SK-N-SH treated with all-trans-retinoic acid at 6 μM for 48 hours (cell line): ENCODE measurements at regions not wholly inside any gene's neighbourhood (a gene's known extent, or its start where the extent isn't known, plus 50 kb on each side); places are given as distances from the start of the nearest gene placed in this dataset.

Source experiments
- ATAC-seq: fragments of 200-7000 bp; cut with Tn5 transposase; 3 replicates; pipeline ENCODE4 v1.9.1; 2020; ENCODE audit warnings: mild to moderate bottlenecking, moderate library complexity
- BACH2 ChIP-seq: fragments of 250-450 bp; sonication (Bioruptor Pico); IDR thresholded peaks from 2 replicates; pipeline ENCODE4 v1.9.0; 2021; ENCODE audit warnings: mild to moderate bottlenecking, borderline replicate concordance
- CSDC2 ChIP-seq: fragments of 250-450 bp; sonication (Bioruptor Pico); IDR thresholded peaks from 2 replicates; pipeline ENCODE4 v1.5.0; 2020; ENCODE audit warnings: mild to moderate bottlenecking, moderate library complexity
- ESRRG ChIP-seq: fragments of 250-450 bp; sonication (Bioruptor Pico); IDR thresholded peaks from 2 replicates; pipeline ENCODE4 v1.6.1; 2021; ENCODE audit warnings: mild to moderate bottlenecking
- GLIS3 ChIP-seq: fragments of 250-450 bp; sonication (Bioruptor Pico); IDR thresholded peaks from 2 replicates; pipeline ENCODE4 v1.5.0; 2020; ENCODE audit warnings: mild to moderate bottlenecking, moderate library complexity
- ISL1 ChIP-seq: fragments of 250-450 bp; sonication (Bioruptor Pico); IDR thresholded peaks from 2 replicates; pipeline ENCODE4 v2.1.2; 2022; ENCODE audit warnings: mild to moderate bottlenecking, moderate library complexity
- OSR1 ChIP-seq: fragments of 250-450 bp; sonication (Bioruptor Pico); IDR thresholded peaks from 2 replicates; pipeline ENCODE4 v1.8.0; 2022; ENCODE audit warnings: moderate library complexity, mild to moderate bottlenecking, inconsistent platforms
- PPARA ChIP-seq: fragments of 250-450 bp; sonication (Bioruptor Pico); IDR thresholded peaks from 2 replicates; pipeline ENCODE4 v1.5.0; 2020; ENCODE audit warnings: mild to moderate bottlenecking, borderline replicate concordance
- RARB ChIP-seq: fragments of 250-450 bp; sonication (Bioruptor Pico); IDR thresholded peaks from 2 replicates; pipeline ENCODE4 v1.8.0; 2021; ENCODE audit warnings: mild to moderate bottlenecking, moderate library complexity
- SNAI2 ChIP-seq: fragments of 250-450 bp; sonication (Bioruptor Pico); IDR thresholded peaks from 2 replicates; pipeline ENCODE4 v1.5.0; 2020; ENCODE audit warnings: mild to moderate bottlenecking, moderate library complexity
- ZC3H10 ChIP-seq: fragments of 250-450 bp; sonication (Bioruptor Pico); IDR thresholded peaks from 2 replicates; pipeline ENCODE4 v1.5.1; 2021; ENCODE audit warnings: mild to moderate bottlenecking, moderate library complexity
- ZFP3 ChIP-seq: fragments of 250-450 bp; sonication (Bioruptor Pico); IDR thresholded peaks from 2 replicates; pipeline ENCODE4 v1.5.0; 2020; ENCODE audit warnings: mild to moderate bottlenecking, moderate library complexity
- ZFP30 ChIP-seq: fragments of 450-650 bp; formaldehyde crosslinking; IDR thresholded peaks from 2 replicates; pipeline ENCODE4 v1.5.0; 2022; ENCODE audit warnings: mild to moderate bottlenecking, moderate library complexity
- ZNF70 ChIP-seq: fragments of 450-650 bp; formaldehyde crosslinking; IDR thresholded peaks from 2 replicates; pipeline ENCODE4 v1.5.0; 2020; ENCODE audit warnings: mild to moderate bottlenecking, moderate library complexity
- ZNF8 ChIP-seq: fragments of 450-650 bp; formaldehyde crosslinking; IDR thresholded peaks from 2 replicates; pipeline ENCODE4 v1.5.0; 2020; ENCODE audit warnings: mild to moderate bottlenecking, moderate library complexity
- TF ChIP-seq, protein P1 (sequence below): fragments of 250-450 bp; sonication (Bioruptor Pico); IDR thresholded peaks from 2 replicates; pipeline ENCODE4 v1.8.0; 2020; ENCODE audit warnings: mild to moderate bottlenecking, moderate library complexity, borderline replicate concordance
- TF ChIP-seq, protein P2 (sequence below): fragments of 250-450 bp; sonication (Bioruptor Pico); IDR thresholded peaks from 2 replicates; pipeline ENCODE4 v1.5.1; 2020; ENCODE audit warnings: low read depth, mild to moderate bottlenecking, moderate library complexity
- TF ChIP-seq, protein P3 (sequence below): fragments of 250-450 bp; sonication (Bioruptor Pico); IDR thresholded peaks from 2 replicates; pipeline ENCODE4 v1.5.1; 2021; ENCODE audit warnings: mild to moderate bottlenecking, moderate library complexity

DNA sequence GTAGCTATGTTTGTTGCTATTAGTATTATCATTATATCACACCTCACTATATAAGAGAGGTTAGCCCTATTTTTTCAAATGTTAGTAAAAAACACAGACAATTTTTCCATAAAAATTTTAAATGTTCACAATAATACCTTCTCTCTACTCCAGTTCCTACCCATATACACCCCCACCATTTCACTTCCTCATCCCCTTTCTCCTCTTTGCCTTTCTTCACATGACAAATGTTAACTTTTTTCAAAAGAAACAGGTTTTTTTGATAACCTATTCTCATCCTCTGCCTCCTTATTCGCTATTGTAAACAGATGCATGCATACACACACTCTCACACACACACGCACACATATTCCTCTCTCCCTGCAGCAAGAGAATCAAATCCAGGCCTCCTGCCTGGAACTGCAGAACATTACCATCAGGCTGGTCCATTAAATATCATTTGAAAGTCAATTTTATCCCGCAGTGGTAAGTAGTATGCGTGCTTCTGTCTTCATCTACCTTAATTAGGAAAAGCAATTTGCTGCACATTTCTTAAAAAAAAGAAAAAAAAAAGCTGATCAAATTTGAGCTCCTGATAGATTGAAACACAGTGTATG is 55.5 kb downstream of the MID1IP1 start:
- TF ChIP-seq CSDC2 (CRISPR knock-in tag), result no peak
- TF ChIP-seq PPARA (CRISPR knock-in tag), result no peak

DNA sequence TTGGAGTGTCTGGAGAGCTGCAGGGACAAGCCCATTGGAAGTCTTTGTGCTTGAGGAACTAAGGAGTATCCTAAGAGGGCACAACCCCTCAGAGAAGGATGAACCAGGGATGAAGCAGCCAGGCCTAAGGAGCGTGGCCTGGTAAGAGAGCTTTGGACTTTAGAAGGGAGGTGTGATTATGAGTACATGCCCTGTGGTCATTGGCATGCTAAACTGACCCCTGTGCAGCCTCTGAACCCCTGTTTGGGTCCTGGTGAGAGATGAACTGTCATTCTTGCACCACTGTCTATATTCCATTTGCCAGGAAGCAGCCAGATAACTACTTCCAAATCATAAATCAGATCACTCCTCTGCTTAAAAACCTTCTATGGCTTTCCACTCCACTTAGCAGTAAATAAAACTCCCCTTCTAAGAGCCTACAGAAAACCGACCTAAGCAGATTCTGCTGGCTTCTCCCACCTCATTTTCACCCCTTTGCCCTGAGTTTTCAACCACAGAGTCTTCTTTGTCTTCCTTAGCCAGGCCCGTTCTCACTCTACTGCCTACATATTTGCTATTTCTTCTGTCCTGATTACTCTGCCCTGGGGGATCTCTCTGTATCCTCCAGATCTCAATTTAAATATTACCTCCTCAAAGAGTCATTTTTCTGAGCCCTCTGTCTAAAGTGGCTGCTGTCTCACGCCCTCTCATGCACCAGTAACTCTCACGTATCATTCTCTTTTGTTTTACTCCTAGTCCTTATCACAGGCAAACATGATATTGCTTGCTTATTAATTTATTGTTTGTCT is 56.7 kb downstream of the MID1IP1 start:
- ATAC-seq, result no peak
- TF ChIP-seq BACH2, result no peak
- no peak for TF ChIP-seq PPARA (CRISPR knock-in tag)
- TF ChIP-seq, protein P1, sequence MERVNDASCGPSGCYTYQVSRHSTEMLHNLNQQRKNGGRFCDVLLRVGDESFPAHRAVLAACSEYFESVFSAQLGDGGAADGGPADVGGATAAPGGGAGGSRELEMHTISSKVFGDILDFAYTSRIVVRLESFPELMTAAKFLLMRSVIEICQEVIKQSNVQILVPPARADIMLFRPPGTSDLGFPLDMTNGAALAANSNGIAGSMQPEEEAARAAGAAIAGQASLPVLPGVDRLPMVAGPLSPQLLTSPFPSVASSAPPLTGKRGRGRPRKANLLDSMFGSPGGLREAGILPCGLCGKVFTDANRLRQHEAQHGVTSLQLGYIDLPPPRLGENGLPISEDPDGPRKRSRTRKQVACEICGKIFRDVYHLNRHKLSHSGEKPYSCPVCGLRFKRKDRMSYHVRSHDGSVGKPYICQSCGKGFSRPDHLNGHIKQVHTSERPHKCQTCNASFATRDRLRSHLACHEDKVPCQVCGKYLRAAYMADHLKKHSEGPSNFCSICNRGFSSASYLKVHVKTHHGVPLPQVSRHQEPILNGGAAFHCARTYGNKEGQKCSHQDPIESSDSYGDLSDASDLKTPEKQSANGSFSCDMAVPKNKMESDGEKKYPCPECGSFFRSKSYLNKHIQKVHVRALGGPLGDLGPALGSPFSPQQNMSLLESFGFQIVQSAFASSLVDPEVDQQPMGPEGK (CRISPR knock-in tag), result no peak
- TF ChIP-seq ZNF8 (CRISPR knock-in tag), result no peak
- TF ChIP-seq, all 23 proteins: peak for 0

More for the DNA sequence above, 55.5 kb downstream of the MID1IP1 start:
- ATAC-seq, result no peak

DNA sequence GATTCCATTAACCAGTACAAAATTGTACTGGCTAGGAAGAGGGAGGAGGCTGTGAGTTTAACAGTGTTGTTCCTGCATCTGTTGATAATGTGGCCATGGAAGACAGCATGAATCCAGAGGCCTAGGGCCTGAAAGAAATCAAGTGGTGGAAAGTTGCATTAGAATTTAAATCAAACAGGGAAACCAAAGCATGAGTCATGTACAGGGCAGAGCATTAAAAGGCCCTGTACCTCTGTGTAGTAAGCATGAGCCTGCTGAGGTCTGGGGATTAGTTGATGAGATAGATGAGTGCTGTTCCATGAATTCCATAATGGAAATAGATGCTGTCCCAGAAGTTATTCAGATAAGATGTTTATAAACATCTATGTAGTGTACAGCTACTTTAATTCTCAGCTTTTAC is 58.3 kb downstream of the MID1IP1 start:
- ATAC-seq, result no peak
- TF ChIP-seq SNAI2 (CRISPR knock-in tag) (no peak), ISL1 (CRISPR knock-in tag) (no peak), ZC3H10 (no peak), RARB (CRISPR knock-in tag) (no peak), ZNF70 (CRISPR knock-in tag) (no peak)
- TF ChIP-seq, protein P1 (CRISPR knock-in tag), result no peak
- TF ChIP-seq, protein P2, sequence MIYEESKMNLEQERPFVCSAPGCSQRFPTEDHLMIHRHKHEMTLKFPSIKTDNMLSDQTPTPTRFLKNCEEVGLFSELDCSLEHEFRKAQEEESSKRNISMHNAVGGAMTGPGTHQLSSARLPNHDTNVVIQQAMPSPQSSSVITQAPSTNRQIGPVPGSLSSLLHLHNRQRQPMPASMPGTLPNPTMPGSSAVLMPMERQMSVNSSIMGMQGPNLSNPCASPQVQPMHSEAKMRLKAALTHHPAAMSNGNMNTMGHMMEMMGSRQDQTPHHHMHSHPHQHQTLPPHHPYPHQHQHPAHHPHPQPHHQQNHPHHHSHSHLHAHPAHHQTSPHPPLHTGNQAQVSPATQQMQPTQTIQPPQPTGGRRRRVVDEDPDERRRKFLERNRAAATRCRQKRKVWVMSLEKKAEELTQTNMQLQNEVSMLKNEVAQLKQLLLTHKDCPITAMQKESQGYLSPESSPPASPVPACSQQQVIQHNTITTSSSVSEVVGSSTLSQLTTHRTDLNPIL (CRISPR knock-in tag), result no peak

- TF ChIP-seq BACH2 (no peak), PPARA (CRISPR knock-in tag) (no peak)
- ATAC-seq, result no peak
Observed at GRCh38 chrX:38860106-38861013, 59.1 kb downstream of the MID1IP1 start.

GRCh38 chrX:38861489-38861888 is 60.2 kb downstream of the MID1IP1 start:
- ATAC-seq, result no peak
- TF ChIP-seq, protein P1 (CRISPR knock-in tag), result no peak
- TF ChIP-seq ZNF8 (CRISPR knock-in tag) (no peak), GLIS3 (no peak), OSR1 (CRISPR knock-in tag) (no peak), ZFP3 (CRISPR knock-in tag) (no peak), ISL1 (CRISPR knock-in tag) (no peak), ESRRG (no peak), ZFP30 (no peak)
- TF ChIP-seq, protein P3, sequence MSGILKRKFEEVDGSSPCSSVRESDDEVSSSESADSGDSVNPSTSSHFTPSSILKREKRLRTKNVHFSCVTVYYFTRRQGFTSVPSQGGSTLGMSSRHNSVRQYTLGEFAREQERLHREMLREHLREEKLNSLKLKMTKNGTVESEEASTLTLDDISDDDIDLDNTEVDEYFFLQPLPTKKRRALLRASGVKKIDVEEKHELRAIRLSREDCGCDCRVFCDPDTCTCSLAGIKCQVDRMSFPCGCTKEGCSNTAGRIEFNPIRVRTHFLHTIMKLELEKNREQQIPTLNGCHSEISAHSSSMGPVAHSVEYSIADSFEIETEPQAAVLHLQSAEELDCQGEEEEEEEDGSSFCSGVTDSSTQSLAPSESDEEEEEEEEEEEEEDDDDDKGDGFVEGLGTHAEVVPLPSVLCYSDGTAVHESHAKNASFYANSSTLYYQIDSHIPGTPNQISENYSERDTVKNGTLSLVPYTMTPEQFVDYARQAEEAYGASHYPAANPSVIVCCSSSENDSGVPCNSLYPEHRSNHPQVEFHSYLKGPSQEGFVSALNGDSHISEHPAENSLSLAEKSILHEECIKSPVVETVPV (CRISPR knock-in tag), result no peak
- TF ChIP-seq, protein P2 (CRISPR knock-in tag), result no peak
